ENCODE measurements at regions not wholly inside any gene's neighbourhood (a gene's known extent, or its start where the extent isn't known, plus 50 kb on each side); places are given as distances from the start of the nearest gene placed in this dataset.

GRCh38 chr5:20359377-20359776, 371.4 kb upstream of the CDH18 start:
- Histone ChIP-seq H3K27ac (ENCODE audit: low read depth, low read length) (no peak overlapping the region), H3K4me3 (ENCODE audit: low read depth, low read length) (no peak overlapping the region), H3K9me3 (ENCODE audit: control insufficient read depth, insufficient read depth, low read length) (no peaks in the 10 kb centered on the region), H3K27me3 (ENCODE audit: control insufficient read depth, insufficient read depth, low read length) (no peaks in the 10 kb centered on the region)
- ChIA-PET POLR2A (no interaction called here), CTCF (no interaction called here)
- DNase-seq (ENCODE audit: low read depth, low spot score): no peak
- TF ChIP-seq CTCF (IDR thresholded peaks at IDR 0.05; ENCODE audit: low read depth, low read length): no peak

GRCh38 chr5:20353499-20353898, 365.5 kb upstream of the CDH18 start:
- H3K27me3 ChIP-seq (ENCODE audit: control insufficient read depth, insufficient read depth, low read length): no peaks in the 10 kb centered on the region
- TF ChIP-seq CTCF (IDR thresholded peaks at IDR 0.05; ENCODE audit: low read depth, low read length): no peak
- H3K4me3 ChIP-seq (ENCODE audit: low read depth, low read length): no peak overlapping the region
- CTCF ChIA-PET: no interaction called here
- DNase-seq (ENCODE audit: low read depth, low spot score): no peak
- POLR2A ChIA-PET: no interaction called here
- no peaks in the 10 kb centered on the region for H3K9me3 ChIP-seq (ENCODE audit: control insufficient read depth, insufficient read depth, low read length)
- H3K27ac ChIP-seq (ENCODE audit: low read depth, low read length): no peak overlapping the region

GRCh38 chr5:20351849-20352248, 363.8 kb upstream of the CDH18 start:
- H3K27me3 ChIP-seq (ENCODE audit: control insufficient read depth, insufficient read depth, low read length): no peaks in the 10 kb centered on the region
- H3K4me3 ChIP-seq (ENCODE audit: low read depth, low read length): no peak overlapping the region
- H3K27ac ChIP-seq (ENCODE audit: low read depth, low read length): no peak overlapping the region
- POLR2A ChIA-PET: no interaction called here
- CTCF ChIA-PET: no interaction called here
- TF ChIP-seq CTCF (IDR thresholded peaks at IDR 0.05; ENCODE audit: low read depth, low read length): no peak
- DNase-seq (ENCODE audit: low read depth, low spot score): no peak
- no peaks in the 10 kb centered on the region for H3K9me3 ChIP-seq (ENCODE audit: control insufficient read depth, insufficient read depth, low read length)

GRCh38 chr5:20348321-20348720, 360.3 kb upstream of the CDH18 start:
- no peak for DNase-seq (ENCODE audit: low read depth, low spot score)
- no peak overlapping the region for H3K27ac ChIP-seq (ENCODE audit: low read depth, low read length)
- H3K4me3 ChIP-seq (ENCODE audit: low read depth, low read length): no peak overlapping the region
- TF ChIP-seq CTCF (IDR thresholded peaks at IDR 0.05; ENCODE audit: low read depth, low read length): no peak
- ChIA-PET POLR2A (no interaction called here), CTCF (no interaction called here)
- H3K27me3 ChIP-seq (ENCODE audit: control insufficient read depth, insufficient read depth, low read length): no peaks in the 10 kb centered on the region
- no peaks in the 10 kb centered on the region for H3K9me3 ChIP-seq (ENCODE audit: control insufficient read depth, insufficient read depth, low read length)

- TF ChIP-seq CTCF (IDR thresholded peaks at IDR 0.05; ENCODE audit: low read depth, low read length): no peak
- ChIA-PET POLR2A (no interaction called here), CTCF (no interaction called here)
- Histone ChIP-seq H3K27ac (ENCODE audit: low read depth, low read length) (no peak overlapping the region), H3K27me3 (ENCODE audit: control insufficient read depth, insufficient read depth, low read length) (no peaks in the 10 kb centered on the region), H3K4me3 (ENCODE audit: low read depth, low read length) (no peak overlapping the region), H3K9me3 (ENCODE audit: control insufficient read depth, insufficient read depth, low read length) (no peaks in the 10 kb centered on the region)
- DNase-seq (ENCODE audit: low read depth, low spot score): no peak
Observed at GRCh38 chr5:20347334-20347733, 359.3 kb upstream of the CDH18 start.

All from AG04450 (cell line).